ENCODE measurements at regions not wholly inside any gene's neighbourhood (a gene's known extent, or its start where the extent isn't known, plus 50 kb on each side); places are given as distances from the start of the nearest gene placed in this dataset.

DNA sequence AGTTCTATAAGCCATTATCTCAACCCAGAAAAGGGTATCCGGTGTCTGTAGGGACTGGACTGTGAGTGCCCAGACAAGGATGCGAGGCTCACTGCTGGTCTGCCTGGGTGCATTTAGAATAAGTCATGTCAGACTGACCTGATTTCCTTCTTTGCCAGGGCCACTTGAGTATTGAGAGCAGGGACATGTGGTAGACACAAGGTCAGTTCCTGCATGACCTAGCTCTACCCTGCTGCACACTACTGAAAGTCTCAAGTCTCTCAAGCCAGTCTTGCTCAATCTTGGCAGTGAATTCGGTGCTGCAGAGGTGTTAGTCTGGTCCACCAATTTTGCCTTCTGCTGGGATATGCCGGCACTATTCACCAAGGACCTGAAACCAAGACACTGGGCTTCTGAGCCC is 180.1 kb downstream of the C1orf94 start:
- H3K4me1 ChIP-seq (ENCODE audit: control insufficient read depth, insufficient read depth, low read length): no peaks in the 10 kb centered on the region
- intact Hi-C loops (cut with micrococcal nuclease; ENCODE audit: unreplicated experiment): no loop called here
- ChIA-PET POLR2A (no interaction called here), CTCF (no interaction called here)
- TF ChIP-seq SIN3A (IDR thresholded peaks at IDR 0.05; ENCODE audit: borderline replicate concordance, insufficient read depth, low read depth, low read length): no peak
- no TSS peak for BruUV-seq (replicated peaks)
- H3K36me3 ChIP-seq (ENCODE audit: control insufficient read depth, insufficient read depth, low read length): no peaks in the 10 kb centered on the region
- in situ Hi-C loops (cut with HindIII; ENCODE audit: low pct_unique_long_range_greater_than_20kb, low sequenced_read_pairs): no loop called here
- ATAC-seq: no peak
- no peak overlapping the region for H3K4me3 ChIP-seq (ENCODE audit: low read depth in 2 of 2, low read length in 2 of 2)
- no peaks in the 10 kb centered on the region; the same call in 1 of the 2 replicates for H3K27me3 ChIP-seq (ENCODE audit: control insufficient read depth, insufficient read depth, low read length)
- H3K9me3 ChIP-seq (ENCODE audit: control insufficient read depth, insufficient read depth, low read depth, low read length): no peaks in the 10 kb centered on the region
- no peak for DNase-seq (ENCODE audit: low read depth, low spot score)
- no peak overlapping the region for H3K27ac ChIP-seq (ENCODE audit: low read length)

DNA sequence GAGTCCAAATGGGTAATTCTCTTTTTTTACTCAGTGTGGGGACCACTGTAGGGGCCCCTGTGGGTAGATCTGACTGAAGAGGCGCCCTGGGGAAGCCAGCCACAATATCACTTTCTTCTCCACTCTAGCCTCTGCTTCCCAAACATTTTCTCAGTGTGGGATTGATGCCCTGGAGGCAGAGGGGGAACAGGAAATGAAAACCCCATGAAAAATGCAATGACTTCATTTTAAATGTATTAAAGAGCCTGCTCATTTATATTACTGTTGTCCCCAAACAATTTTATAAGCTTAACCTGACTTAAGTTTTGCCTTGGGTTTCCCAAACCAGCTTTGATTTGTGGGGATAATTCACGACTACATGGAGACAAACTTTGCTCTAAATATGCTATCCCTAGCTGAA is 181.9 kb downstream of the C1orf94 start:
- ChIA-PET POLR2A (no interaction called here), CTCF (no interaction called here)
- no peaks in the 10 kb centered on the region for H3K9me3 ChIP-seq (ENCODE audit: control insufficient read depth, insufficient read depth, low read depth, low read length)
- no peak overlapping the region for H3K27ac ChIP-seq (ENCODE audit: low read length)
- no peak overlapping the region for H3K4me3 ChIP-seq (ENCODE audit: low read depth in 2 of 2, low read length in 2 of 2)
- H3K4me1 ChIP-seq (ENCODE audit: control insufficient read depth, insufficient read depth, low read length): no peaks in the 10 kb centered on the region
- no peaks in the 10 kb centered on the region for H3K36me3 ChIP-seq (ENCODE audit: control insufficient read depth, insufficient read depth, low read length)
- intact Hi-C loops (cut with micrococcal nuclease; ENCODE audit: unreplicated experiment): no loop called here
- DNase-seq (ENCODE audit: low read depth, low spot score) (no peak), ATAC-seq (no peak)
- no peaks in the 10 kb centered on the region; the same call in 1 of the 2 replicates for H3K27me3 ChIP-seq (ENCODE audit: control insufficient read depth, insufficient read depth, low read length)
- no TSS peak for BruUV-seq (replicated peaks)
- no peak for TF ChIP-seq TCF7L2 (IDR thresholded peaks at IDR 0.05; ENCODE audit: low read depth, low read length)
- no peak for TF ChIP-seq SIN3A (IDR thresholded peaks at IDR 0.05; ENCODE audit: borderline replicate concordance, insufficient read depth, low read depth, low read length)
- TF ChIP-seq POLR2AphosphoS5 (IDR thresholded peaks at IDR 0.05; ENCODE audit: low read depth, low read length): no peak
- no peak for TF ChIP-seq REST (IDR thresholded peaks at IDR 0.05; ENCODE audit: insufficient read depth in 1 of 2, low read depth in 2 of 2, low read length in 1 of 2)
- TF ChIP-seq CTCF (IDR thresholded peaks at IDR 0.05): no peak
- in situ Hi-C loops (cut with HindIII; ENCODE audit: low pct_unique_long_range_greater_than_20kb, low sequenced_read_pairs): no loop called here

- Histone ChIP-seq H3K36me3 (ENCODE audit: control insufficient read depth, insufficient read depth, low read length) (no peaks in the 10 kb centered on the region), H3K4me3 (ENCODE audit: low read depth in 2 of 2, low read length in 2 of 2) (no peak overlapping the region), H3K27ac (ENCODE audit: low read length) (no peak overlapping the region), H3K4me1 (ENCODE audit: control insufficient read depth, insufficient read depth, low read length) (no peaks in the 10 kb centered on the region), H3K27me3 (ENCODE audit: control insufficient read depth, insufficient read depth, low read length) (no peaks in the 10 kb centered on the region; the same call in 1 of the 2 replicates), H3K9me3 (ENCODE audit: control insufficient read depth, insufficient read depth, low read depth, low read length) (no peaks in the 10 kb centered on the region)
- in situ Hi-C loops (cut with HindIII; ENCODE audit: low pct_unique_long_range_greater_than_20kb, low sequenced_read_pairs) (no loop called here), intact Hi-C loops (cut with micrococcal nuclease; ENCODE audit: unreplicated experiment) (no loop called here)
- POLR2A ChIA-PET: no interaction called here
- BruUV-seq (replicated peaks): no TSS peak
- no peak for TF ChIP-seq TCF7L2 (IDR thresholded peaks at IDR 0.05; ENCODE audit: low read depth, low read length)
- no peak for TF ChIP-seq POLR2AphosphoS5 (IDR thresholded peaks at IDR 0.05; ENCODE audit: low read depth, low read length)
- TF ChIP-seq CTCF (IDR thresholded peaks at IDR 0.05): no peak
- no peak for TF ChIP-seq REST (IDR thresholded peaks at IDR 0.05; ENCODE audit: insufficient read depth in 1 of 2, low read depth in 2 of 2, low read length in 1 of 2)
- no peak for TF ChIP-seq SIN3A (IDR thresholded peaks at IDR 0.05; ENCODE audit: borderline replicate concordance, insufficient read depth, low read depth, low read length)
- no peak for ATAC-seq
- CTCF ChIA-PET: no interaction called here
- DNase-seq (ENCODE audit: low read depth, low spot score): no peak
These were observed 182.7 kb downstream of the C1orf94 start for GRCh38 chr1:34359411-34359810.

All from Panc1 (cell line).